GM19328 (cell line): ENCODE measurements at regions not wholly inside any gene's neighbourhood (a gene's known extent, or its start where the extent isn't known, plus 50 kb on each side); places are given as distances from the start of the nearest gene placed in this dataset.
"Not testable (repeated sequence)": the region's sequence is repeated elsewhere in the genome, so short reads cannot be mapped to it uniquely, and the experiment has no call there.

ENCODE experiments used
- ATAC-seq: cut with Tn5 transposase; IDR thresholded peaks from one replicate; pipeline ENCODE4 v1.9.1; 2021; ENCODE audit warnings: mild to moderate bottlenecking, moderate library complexity; ENCODE audit not compliant: unreplicated experiment

DNA sequence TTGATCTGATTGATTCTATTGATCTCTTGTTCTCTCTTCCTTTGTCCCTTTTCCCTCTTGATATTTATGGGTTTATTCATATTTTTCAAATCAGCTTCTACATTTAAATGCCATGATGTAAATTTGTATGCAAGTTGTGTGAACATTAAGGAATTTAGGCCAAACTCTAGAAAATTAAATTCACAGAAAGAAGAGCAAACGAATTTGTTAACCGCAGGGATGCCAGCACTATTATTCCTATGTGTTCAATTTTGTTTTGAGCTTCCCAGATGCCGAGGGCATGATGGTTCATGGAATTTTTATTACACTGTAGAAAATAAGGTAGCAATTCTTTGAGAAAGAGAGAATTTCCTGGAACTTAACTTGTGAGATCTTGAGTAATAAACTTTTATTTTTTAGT, 220.9 kb downstream of the BUB3 start:
- ATAC-seq = no peak

GRCh38 chr10:123375738-123376137, 221.5 kb downstream of the BUB3 start:
- no peak for ATAC-seq

GRCh38 chr10:123377883-123378282, 223.7 kb downstream of the BUB3 start:
- ATAC-seq = no peak

GRCh38 chr10:123378302-123378701, 224.1 kb downstream of the BUB3 start:
- no peak for ATAC-seq

DNA sequence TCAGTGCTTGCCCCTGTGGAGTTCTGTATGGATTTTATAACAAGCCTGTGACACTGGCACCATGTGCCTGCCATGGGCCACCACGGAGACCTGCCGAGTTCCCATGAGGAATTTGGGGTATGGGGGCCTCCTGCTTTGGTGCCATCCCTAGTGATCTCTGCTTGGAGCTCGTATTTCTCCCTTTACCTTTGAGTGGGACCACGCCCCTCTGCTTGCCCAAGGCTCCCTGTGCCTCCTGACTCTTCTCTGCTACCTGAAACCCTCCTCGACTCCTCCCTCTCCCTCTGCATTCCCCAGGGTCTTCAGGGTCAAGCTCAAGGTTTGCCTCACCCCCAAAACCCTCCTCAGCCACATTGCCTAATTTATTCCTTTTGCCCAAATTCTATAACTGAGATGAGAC, 225.0 kb downstream of the BUB3 start:
- ATAC-seq = no peak

- ATAC-seq = no peak
These were observed 226.4 kb downstream of the BUB3 start for GRCh38 chr10:123380491-123381085.

DNA sequence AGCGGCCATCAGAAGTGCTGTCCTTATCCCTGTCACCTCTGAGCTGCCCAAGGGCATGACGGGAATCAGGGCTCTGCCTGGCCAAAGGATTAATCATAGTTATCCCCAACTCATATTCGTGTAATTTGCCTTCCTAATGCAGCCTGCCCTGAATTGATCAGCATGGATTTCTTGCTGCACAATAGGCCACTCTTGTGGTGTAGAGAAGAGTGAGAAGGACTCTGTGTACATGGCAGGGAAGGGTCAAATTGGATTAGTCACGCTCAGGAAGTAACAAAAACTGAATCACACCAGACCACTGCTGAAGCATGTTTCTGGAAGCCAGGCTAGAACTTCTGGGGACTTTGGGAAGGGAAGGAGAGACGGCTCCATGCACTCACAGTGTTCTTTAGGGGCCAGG, 227.0 kb downstream of the BUB3 start:
- ATAC-seq = no peak

DNA sequence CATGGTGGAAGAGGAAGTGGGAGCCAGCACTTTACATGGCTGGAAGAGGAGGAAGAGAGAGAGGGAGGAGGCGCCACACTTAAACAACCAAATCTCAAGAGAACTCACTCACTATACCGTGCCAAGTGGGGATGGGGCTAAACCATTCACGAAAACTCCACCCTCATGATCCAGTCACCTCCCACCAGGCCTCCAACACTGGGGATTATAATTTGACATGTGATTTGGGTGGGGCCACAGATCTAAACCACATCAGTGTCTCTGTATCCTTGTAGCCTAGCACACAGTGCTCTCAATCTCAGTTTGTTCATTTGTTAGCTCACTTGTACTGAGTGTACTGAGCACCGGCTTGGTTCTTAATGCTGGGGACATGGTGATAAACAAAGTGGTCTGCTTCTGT, 228.3 kb downstream of the BUB3 start:
- ATAC-seq = no peak

GRCh38 chr10:123385508-123386080, 231.4 kb downstream of the BUB3 start:
- no peak for ATAC-seq

DNA sequence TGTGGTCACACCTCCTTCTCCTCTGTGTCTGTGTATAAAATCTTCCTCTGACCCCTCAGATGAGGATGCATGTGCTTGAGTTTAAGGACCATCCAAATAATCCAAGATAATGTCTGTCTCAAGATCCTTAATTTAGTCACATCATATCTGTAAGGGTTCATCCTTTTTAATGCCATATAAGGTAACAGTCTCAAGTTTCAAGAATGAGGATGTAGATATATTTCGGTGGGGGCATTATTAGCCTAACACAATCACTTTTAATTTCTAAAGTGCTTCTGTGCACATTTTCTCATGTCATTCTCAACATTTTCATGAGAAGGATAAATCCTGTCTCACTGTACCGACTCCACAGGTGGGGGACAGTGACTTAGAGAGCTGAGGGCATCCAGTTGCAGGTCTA, 235.3 kb downstream of the BUB3 start:
- no peak for ATAC-seq

DNA sequence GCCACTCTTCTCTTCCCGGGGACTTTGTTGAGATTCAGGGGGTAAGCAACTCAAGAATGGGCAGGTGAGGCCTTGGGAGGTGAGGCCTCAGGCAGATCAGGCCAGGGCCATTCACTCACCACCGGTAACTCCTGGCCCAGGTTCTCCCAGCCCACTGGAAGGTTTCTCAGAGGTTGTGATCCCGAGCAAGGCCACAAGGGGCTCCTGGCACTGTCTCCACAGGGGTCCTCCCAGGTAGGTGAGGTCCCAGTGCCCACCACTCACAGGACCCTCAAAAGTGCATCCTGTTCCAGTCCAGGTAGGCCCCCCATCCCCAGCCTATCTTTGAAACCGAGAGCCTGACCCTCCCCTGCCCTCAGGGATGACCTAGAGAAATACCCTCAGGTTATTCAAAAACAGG, 236.1 kb downstream of the BUB3 start:
- ATAC-seq = no peak

- ATAC-seq = no peak
These were observed 236.7 kb downstream of the BUB3 start for GRCh38 chr10:123390874-123391273.

DNA sequence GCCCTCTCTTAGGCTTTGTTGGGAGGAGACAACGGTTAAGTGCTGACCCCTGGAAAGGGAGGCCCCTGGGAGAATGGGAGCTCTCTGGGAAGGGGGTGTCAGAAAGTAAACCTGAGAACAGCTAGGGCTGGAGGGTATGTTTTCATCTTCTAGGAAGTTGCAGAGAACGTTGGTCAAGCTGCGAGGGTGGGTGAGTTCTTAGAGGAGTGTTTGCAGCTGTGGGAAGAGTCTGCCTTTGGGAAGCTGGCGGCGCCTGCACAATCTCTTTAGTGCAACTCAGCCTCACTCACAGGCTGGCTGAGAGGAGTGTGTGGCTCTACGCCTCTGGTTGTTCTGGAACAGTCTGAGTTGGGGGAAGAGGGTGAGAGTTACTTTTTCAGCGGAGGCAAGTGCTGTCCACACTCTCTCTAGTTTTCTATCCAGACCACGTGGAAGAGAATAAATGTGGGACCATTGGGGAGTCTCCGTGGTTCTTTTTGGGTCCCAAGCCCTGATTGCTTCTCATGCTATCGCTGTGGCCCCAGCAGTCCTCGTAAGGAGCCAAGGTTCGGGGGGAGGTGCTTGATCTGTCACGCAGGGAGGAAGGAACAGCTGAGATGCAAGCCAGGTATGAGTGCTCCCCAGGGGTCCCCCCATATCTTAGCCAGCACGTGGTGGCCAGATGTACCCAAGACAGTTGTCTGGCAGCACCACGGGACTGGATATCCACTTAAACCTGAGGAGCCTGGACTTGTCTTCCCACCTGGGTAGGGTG, 237.2 kb downstream of the BUB3 start:
- ATAC-seq = peak; percentile 29

- ATAC-seq = peak; percentile 86
These were observed 238.2 kb downstream of the BUB3 start for GRCh38 chr10:123392182-123392963.

- no peak for ATAC-seq
These were observed 239.0 kb downstream of the BUB3 start for GRCh38 chr10:123393170-123393569.

DNA sequence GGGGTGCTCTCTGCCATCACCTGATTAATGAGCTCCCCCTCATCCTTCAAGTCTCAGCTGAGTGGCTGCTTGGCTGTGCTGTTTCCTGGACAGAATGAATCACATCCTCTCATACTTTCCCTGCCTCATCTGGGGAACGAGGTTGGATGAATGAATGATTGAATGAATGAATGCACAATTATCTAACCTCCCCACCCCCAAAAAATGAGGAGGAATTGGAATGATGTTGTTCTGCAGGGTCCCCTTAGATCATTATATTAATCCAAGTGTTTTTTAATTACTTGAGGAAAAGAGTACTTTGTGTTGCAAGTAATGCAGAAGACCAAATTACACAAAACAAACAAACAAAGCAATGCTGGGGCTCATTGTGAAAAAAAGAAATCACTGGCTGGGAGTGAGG, 240.2 kb downstream of the BUB3 start:
- ATAC-seq = no peak

GRCh38 chr10:123395234-123395633, 241.0 kb downstream of the BUB3 start:
- not testable (repeated sequence) for ATAC-seq

DNA sequence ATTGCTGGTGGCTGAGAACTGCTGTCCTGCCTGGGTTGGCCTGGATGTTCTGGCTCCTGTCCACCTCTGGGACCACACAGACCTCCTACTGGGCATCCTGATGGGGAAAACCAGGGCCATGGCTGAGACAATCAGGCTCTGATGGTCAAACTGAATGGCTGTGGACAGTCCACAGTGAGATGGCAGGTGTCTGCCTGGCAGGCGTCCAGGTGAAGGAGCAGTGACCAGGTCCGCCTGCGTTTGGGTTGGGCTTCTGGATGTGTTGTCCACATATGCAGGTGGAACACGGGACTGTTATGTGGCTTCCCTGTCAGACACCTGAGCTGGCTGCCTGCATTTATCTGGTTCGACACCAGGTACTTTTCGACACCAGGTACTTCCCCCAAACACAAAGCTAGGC, 241.7 kb downstream of the BUB3 start:
- ATAC-seq = no peak

DNA sequence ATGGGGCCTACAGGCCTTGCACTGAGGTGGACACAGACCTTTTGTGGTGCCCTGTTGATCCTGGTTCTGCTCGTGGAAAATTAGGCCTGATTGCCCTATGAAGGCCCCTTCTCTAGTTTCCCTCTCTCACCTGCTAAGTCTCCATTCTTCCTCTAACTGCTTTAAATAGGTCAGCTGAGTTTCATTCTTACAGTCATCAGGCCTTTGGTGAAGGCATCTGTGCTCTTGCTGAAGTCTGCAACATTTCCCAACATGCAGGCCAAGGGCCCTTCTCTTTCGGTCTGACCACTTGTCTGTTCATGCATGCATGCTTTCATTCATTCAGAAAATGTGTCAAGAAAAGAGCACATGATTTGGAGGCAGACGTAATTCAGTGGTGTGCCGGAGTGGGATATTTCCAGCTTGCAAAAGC, 244.0 kb downstream of the BUB3 start:
- ATAC-seq = peak; percentile 66

DNA sequence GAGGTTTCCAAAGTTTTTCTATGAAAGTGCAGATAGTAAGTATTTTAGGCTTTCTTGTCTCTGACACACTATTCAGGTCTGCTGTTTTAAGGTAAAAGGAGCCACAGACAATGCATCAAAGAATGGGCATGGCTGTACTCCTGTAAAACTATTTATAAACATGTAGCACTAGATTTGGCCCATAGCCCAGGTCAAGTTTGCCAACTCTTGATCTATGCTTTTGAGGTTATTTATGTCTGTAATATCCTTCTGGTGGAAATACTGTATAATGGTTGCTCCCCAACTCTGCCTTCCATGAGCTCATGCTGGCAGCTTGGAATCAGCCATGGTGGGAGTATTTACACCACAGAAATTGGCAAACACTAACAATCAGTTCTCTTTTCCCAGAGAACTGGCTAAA, 244.6 kb downstream of the BUB3 start:
- ATAC-seq = no peak

GRCh38 chr10:123399276-123399839, 245.2 kb downstream of the BUB3 start:
- ATAC-seq = no peak
